Activated T-helper 2 cell treated with anti-CD3 and anti-CD28 coated beads, Interferon-gamma antibody, Interleukin-2, Interleukin-4, amounts not matched to agents 10 μg/mL and 5 μg/mL and 100 μg/mL, durations not matched to agents 14 hours and 24 hours and 36 hours (primary cell): ENCODE measurements at regions not wholly inside any gene's neighbourhood (a gene's known extent, or its start where the extent isn't known, plus 50 kb on each side); places are given as distances from the start of the nearest gene placed in this dataset.

ENCODE experiments used
- DNase-seq: peaks from one replicate; pipeline ENCODE4 v3.0.0; 2021; ENCODE audit warnings: low spot score
- H3K27ac Mint-ChIP-seq: one replicate; pipeline ENCODE4 v1.8.0; 2021; ENCODE audit warnings: mixed read lengths
- H3K27me3 Mint-ChIP-seq: one replicate; pipeline ENCODE4 v1.8.0; 2021; ENCODE audit warnings: low read depth, mixed read lengths
- H3K36me3 Mint-ChIP-seq: one replicate; pipeline ENCODE4 v1.8.0; 2021; ENCODE audit warnings: low read depth, mixed read lengths
- H3K4me1 Mint-ChIP-seq: one replicate; pipeline ENCODE4 v1.8.0; 2021; ENCODE audit warnings: low read depth, mixed read lengths
- H3K4me3 Mint-ChIP-seq: one replicate; pipeline ENCODE4 v1.8.0; 2021; ENCODE audit warnings: low read depth, mild to moderate bottlenecking, moderate library complexity, mixed read lengths
- H3K9me3 Mint-ChIP-seq: one replicate; pipeline ENCODE4 v1.8.0; 2021; ENCODE audit warnings: mixed read lengths
- intact Hi-C: fragments of 100-400 bp; cut with micrococcal nuclease; formaldehyde crosslinking; loops from one replicate; pipeline ENCODE4 v1.15.1; 2023

- no peak for DNase-seq
- intact Hi-C loops: no loop called here
- no peaks in the 10 kb centered on the region for H3K36me3 Mint-ChIP-seq
These were observed 1303.9 kb downstream of the BRD1 start for GRCh38 chr22:48523761-48524160.

GRCh38 chr22:48523091-48523490 is 1304.6 kb downstream of the BRD1 start:
- H3K9me3 Mint-ChIP-seq: no peaks in the 10 kb centered on the region
- intact Hi-C loops: no loop called here
- no peak for DNase-seq
- H3K4me1 Mint-ChIP-seq: no peaks in the 10 kb centered on the region
- no peak overlapping the region for H3K4me3 Mint-ChIP-seq
- no peak overlapping the region for H3K27ac Mint-ChIP-seq
- H3K36me3 Mint-ChIP-seq: no peaks in the 10 kb centered on the region
- H3K27me3 Mint-ChIP-seq: no peaks in the 10 kb centered on the region

More at GRCh38 chr22:48523761-48524160, 1303.9 kb downstream of the BRD1 start:
- Mint-ChIP-seq H3K27ac (no peak overlapping the region), H3K4me3 (no peak overlapping the region), H3K27me3 (no peaks in the 10 kb centered on the region), H3K4me1 (no peaks in the 10 kb centered on the region), H3K9me3 (no peaks in the 10 kb centered on the region)

GRCh38 chr22:48522271-48522670 is 1305.4 kb downstream of the BRD1 start:
- intact Hi-C loops: no loop called here
- no peaks in the 10 kb centered on the region for H3K4me1 Mint-ChIP-seq

DNA sequence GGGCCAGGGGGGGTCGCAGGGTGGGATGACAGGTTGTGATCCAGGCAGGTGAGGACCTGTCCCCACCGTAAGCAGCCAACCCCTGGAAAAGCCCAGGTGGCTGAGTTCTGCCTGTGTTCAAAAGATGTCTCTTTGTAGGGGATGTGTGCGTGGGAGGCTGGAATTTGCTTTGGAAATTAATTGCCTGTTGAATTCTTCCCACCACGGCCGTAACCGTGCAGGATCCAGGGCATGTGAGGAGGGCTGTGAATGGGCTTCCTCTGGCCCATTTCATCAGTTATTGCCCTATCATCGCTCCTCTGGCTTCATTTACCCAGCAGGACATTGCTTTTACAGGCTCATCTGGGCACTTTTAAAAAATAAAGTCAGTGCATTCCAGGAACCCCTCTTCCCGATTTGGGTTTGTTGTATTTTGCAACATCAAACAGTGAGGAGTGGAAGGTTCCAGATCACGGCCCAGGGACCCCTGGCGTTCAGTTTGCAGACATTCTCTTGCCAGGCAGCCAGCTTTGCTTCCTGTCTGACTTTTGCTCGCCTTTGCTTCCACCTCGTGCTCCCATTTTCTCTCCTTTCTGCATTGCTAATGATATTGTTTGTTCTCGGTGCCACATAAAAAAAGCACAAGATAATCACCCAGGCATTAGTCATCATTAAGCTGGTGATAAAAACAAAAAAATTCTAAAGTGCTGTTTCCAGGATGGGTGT is 1306.6 kb downstream of the BRD1 start:
- intact Hi-C loops: no loop called here
- Mint-ChIP-seq H3K9me3 (no peaks in the 10 kb centered on the region), H3K4me1 (no peaks in the 10 kb centered on the region), H3K36me3 (no peaks in the 10 kb centered on the region), H3K27ac (no peak overlapping the region), H3K4me3 (no peak overlapping the region), H3K27me3 (no peaks in the 10 kb centered on the region)
- DNase-seq: no peak

More at GRCh38 chr22:48522271-48522670, 1305.4 kb downstream of the BRD1 start:
- no peak overlapping the region for H3K27ac Mint-ChIP-seq
- no peaks in the 10 kb centered on the region for H3K36me3 Mint-ChIP-seq
- no peak for DNase-seq
- no peak overlapping the region for H3K4me3 Mint-ChIP-seq
- no peaks in the 10 kb centered on the region for H3K9me3 Mint-ChIP-seq
- H3K27me3 Mint-ChIP-seq: no peaks in the 10 kb centered on the region

- Mint-ChIP-seq H3K4me1 (no peaks in the 10 kb centered on the region), H3K4me3 (no peak overlapping the region), H3K36me3 (no peaks in the 10 kb centered on the region), H3K27ac (no peak overlapping the region), H3K27me3 (no peaks in the 10 kb centered on the region), H3K9me3 (no peaks in the 10 kb centered on the region)
- intact Hi-C loops: no loop called here
- no peak for DNase-seq
These were observed 1307.5 kb downstream of the BRD1 start for GRCh38 chr22:48520207-48520606.

DNA sequence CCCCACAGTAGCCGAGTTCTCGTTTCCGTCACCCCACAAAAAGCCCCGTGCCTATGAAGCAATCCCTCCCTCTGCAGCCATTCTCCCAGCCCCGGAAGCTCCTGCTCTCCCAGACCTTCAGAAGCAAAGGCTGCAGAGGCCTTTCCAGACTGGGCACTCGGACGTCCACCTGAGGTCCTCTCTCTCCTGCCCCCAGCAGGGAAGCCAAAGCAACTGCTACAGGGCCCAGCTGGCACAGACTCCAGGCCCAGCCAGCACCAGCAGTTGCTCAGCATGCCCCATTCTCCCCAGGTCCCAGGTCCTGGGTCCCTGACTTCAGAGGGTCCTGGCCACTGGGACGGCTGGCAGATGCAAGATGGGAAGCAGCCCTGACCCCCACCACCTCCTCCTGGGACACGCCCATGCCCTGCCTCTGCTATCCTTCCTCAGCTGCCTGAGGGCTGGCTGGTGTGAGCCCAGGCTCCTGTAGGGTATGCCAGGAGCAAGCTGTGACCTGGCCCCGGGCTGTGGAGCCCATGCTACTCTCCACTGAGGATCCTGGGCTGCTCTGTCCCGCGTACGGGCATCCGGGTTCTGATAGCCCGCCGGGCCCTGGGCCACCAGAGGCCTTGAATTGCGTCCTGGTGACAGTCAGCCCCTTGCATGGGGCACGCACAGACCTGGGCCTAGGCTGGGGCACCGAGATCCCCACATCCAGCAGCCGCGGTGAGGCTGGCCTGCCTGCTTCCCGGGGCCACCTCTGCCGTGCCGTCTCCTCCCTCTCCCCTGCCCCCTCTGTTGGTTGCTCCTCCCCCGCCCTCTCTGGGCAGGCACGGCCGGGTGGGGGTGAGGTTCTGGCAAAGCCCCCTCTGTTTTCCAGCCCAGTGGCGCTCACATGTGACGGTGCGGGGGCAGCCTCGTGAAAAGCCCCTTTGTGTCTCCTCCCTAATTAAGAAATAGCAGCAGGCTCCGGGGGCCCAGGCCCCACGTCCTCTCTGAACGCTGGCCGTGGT is 1310.3 kb downstream of the BRD1 start:
- Mint-ChIP-seq H3K4me1 (no peaks in the 10 kb centered on the region), H3K36me3 (no peaks in the 10 kb centered on the region)
- intact Hi-C loops: no loop called here

DNA sequence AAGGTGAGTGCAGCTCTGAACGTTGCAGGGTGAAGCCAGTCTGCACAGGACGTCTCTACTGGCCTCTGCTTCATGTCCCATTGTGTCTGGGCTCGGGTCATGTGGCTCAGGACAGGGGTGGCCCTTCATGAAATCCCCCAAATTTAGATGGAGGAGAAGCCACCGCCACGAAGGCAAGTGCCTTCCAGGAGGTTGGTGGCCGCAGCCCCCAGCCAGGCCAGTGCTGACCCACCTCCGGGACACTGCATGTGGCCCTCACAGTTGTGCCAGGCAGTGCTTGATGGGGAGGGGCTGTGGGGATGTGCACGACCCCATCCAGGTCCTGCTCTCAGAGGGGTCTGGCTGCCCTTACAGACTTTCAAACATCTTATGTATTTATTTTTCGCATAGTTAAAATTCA is 1311.1 kb downstream of the BRD1 start:
- no peak overlapping the region for H3K4me3 Mint-ChIP-seq
- H3K4me1 Mint-ChIP-seq: no peaks in the 10 kb centered on the region
- no peak for DNase-seq
- intact Hi-C loops: no loop called here
- H3K27ac Mint-ChIP-seq: no peak overlapping the region
- no peaks in the 10 kb centered on the region for H3K27me3 Mint-ChIP-seq
- no peaks in the 10 kb centered on the region for H3K9me3 Mint-ChIP-seq
- H3K36me3 Mint-ChIP-seq: no peaks in the 10 kb centered on the region

More for the DNA sequence above, 1310.3 kb downstream of the BRD1 start:
- H3K27ac Mint-ChIP-seq: no peak overlapping the region
- no peaks in the 10 kb centered on the region for H3K9me3 Mint-ChIP-seq
- DNase-seq: no peak
- no peak overlapping the region for H3K4me3 Mint-ChIP-seq
- H3K27me3 Mint-ChIP-seq: no peaks in the 10 kb centered on the region

GRCh38 chr22:48515571-48516200 is 1312.0 kb downstream of the BRD1 start:
- Mint-ChIP-seq H3K36me3 (no peaks in the 10 kb centered on the region), H3K4me3 (no peak overlapping the region), H3K27ac (no peak overlapping the region), H3K9me3 (no peaks in the 10 kb centered on the region), H3K4me1 (no peaks in the 10 kb centered on the region), H3K27me3 (no peaks in the 10 kb centered on the region)
- intact Hi-C loops: no loop called here
- no peak for DNase-seq

DNA sequence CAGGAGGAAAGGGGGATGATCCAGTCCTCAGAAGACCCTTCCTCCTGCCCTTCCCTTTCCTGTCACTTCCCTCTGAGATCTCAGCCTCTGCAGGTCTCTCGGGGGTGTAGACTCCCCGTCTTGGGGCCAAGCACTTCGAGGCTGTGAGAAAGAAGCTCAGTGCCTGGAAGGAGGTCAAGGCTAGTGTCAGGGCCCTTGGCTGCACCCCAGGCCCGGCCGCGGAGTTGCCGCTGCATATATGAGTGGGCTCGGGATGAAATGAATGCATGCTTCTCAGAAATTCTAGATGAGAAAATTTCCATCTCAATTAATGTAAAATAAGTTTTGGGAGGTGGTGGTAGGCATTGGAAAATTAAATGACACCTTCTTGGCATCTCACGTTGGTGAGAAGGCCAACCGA is 1313.7 kb downstream of the BRD1 start:
- DNase-seq: no peak
- intact Hi-C loops: no loop called here
- H3K36me3 Mint-ChIP-seq: no peaks in the 10 kb centered on the region
- H3K27ac Mint-ChIP-seq: no peak overlapping the region
- H3K4me1 Mint-ChIP-seq: no peaks in the 10 kb centered on the region
- no peaks in the 10 kb centered on the region for H3K9me3 Mint-ChIP-seq
- H3K4me3 Mint-ChIP-seq: no peak overlapping the region
- H3K27me3 Mint-ChIP-seq: no peaks in the 10 kb centered on the region

DNA sequence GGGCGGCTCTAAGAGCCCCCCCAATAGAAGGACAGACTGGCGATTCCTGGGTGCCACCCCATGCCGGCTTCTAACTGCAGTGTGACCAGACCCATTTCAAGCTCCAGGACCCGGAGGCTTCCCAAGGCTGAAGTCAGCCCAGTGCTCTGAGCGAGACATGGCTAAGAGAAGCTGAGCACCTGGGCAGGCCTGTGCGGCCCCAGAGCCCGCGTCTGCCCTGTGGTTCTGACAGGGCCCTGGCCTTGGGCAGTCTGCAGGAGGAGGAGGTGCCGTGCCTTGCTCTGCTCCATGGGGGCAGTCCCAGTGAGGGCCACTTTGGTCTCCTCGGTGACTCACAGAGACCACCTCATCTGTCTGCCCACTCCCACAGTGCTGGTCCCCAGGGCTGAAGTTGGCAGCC is 1314.2 kb downstream of the BRD1 start:
- Mint-ChIP-seq H3K4me3 (no peak overlapping the region), H3K27ac (no peak overlapping the region), H3K4me1 (no peaks in the 10 kb centered on the region), H3K9me3 (no peaks in the 10 kb centered on the region), H3K36me3 (no peaks in the 10 kb centered on the region), H3K27me3 (no peaks in the 10 kb centered on the region)
- DNase-seq: no peak
- intact Hi-C loops: no loop called here

- DNase-seq: no peak
- intact Hi-C loops: no loop called here
- Mint-ChIP-seq H3K4me3 (no peak overlapping the region), H3K27ac (no peak overlapping the region), H3K9me3 (no peaks in the 10 kb centered on the region), H3K36me3 (no peaks in the 10 kb centered on the region), H3K4me1 (no peaks in the 10 kb centered on the region), H3K27me3 (no peaks in the 10 kb centered on the region)
These were observed 1315.8 kb downstream of the BRD1 start for GRCh38 chr22:48511781-48512327.

DNA sequence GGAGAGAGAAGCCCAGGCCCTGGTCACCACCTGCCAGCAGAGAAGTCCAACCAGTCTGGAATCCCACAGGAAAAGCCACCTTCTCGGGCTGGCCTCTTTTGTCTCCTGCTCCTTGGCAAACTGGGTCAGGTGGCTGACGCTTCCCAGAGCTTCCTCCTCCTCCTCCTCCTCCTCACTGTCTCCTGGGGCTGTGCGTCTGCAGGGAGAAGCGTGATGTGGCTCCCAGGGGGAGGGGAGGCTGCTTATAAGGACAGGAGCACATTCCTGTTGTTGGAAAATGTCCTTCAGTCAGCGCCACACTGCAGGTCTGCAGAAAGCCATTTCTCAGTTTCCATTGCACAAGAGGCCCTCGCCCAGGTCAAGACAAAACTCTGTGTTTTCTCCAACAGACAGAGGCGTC is 1316.5 kb downstream of the BRD1 start:
- H3K4me1 Mint-ChIP-seq: no peaks in the 10 kb centered on the region
- intact Hi-C loops: no loop called here
- H3K9me3 Mint-ChIP-seq: no peaks in the 10 kb centered on the region
- no peak overlapping the region for H3K27ac Mint-ChIP-seq
- no peak for DNase-seq
- H3K27me3 Mint-ChIP-seq: no peaks in the 10 kb centered on the region
- no peak overlapping the region for H3K4me3 Mint-ChIP-seq
- no peaks in the 10 kb centered on the region for H3K36me3 Mint-ChIP-seq
